Breast epithelium (tissue), 3 donors: ENCODE measurements at regions not wholly inside any gene's neighbourhood (a gene's known extent, or its start where the extent isn't known, plus 50 kb on each side); places are given as distances from the start of the nearest gene placed in this dataset.

Experiments used
- CTCF ChIP-seq, 3 donors: fragments of 450-650 bp; IDR thresholded peaks; one replicate each; pipeline ENCODE4 v1.5.1; 2016 to 2017; ENCODE audit warnings: antibody characterized with exemption in 3 of 3, mild to moderate bottlenecking in 3 of 3, moderate library complexity in 3 of 3
- POLR2A ChIP-seq: fragments of 450-650 bp; IDR thresholded peaks from one replicate; pipeline ENCODE4 v1.6.1; 2016; ENCODE audit warnings: antibody characterized with exemption, mild to moderate bottlenecking, moderate library complexity
- POLR2AphosphoS5 ChIP-seq, 3 donors: sonication (generic); formaldehyde crosslinking; IDR thresholded peaks; one replicate each; pipeline ENCODE4 v1.6.1; 2017; ENCODE audit warnings: antibody characterized with exemption in 3 of 3

- TF ChIP-seq CTCF (IDR thresholded peaks at IDR 0.05) (no peak), POLR2AphosphoS5 (IDR thresholded peaks at IDR 0.05) (no peak), POLR2A (no peak)
Observed at GRCh38 chr2:126798276-126799140, 100.2 kb upstream of the TEX51 start.
